ENCODE measurements at regions not wholly inside any gene's neighbourhood (a gene's known extent, or its start where the extent isn't known, plus 50 kb on each side); places are given as distances from the start of the nearest gene placed in this dataset.

DNA sequence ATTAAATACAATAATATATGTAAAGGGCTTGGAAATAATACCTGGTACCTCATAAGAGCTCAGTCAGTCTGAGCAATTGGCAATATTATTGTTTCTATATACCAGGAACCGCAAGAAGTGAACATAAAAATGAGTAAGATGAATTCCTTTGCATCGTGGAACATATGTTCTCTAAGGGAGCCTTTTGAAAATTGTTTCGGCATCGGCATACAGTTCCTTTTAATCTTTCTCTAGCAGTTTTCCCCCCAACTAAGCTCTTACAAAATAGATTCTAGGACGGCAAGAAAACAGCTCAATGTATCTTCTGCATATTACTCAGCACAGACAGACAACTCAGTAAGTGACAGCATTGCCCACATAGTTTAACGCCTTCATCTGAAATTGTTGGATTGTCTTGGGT, 426.6 kb upstream of the WWC1 start:
- no peak overlapping the region for H3K4ac ChIP-seq (ENCODE audit: low read depth in 1 of 2, low read length in 2 of 2)
- no peak overlapping the region for H2BK12ac ChIP-seq (ENCODE audit: low read length in 2 of 2)
- no peak overlapping the region for H3K4me3 ChIP-seq (ENCODE audit: insufficient read depth in 1 of 2, low read depth in 1 of 2, low read length in 2 of 2)
- H2BK5ac ChIP-seq (ENCODE audit: low read depth, low read length, poor library complexity, severe bottlenecking) = no peak overlapping the region
- H2AFZ ChIP-seq (ENCODE audit: low read depth, low read length) = no peak overlapping the region
- no peaks in the 10 kb centered on the region for H3K4me1 ChIP-seq (ENCODE audit: control insufficient read depth, insufficient read depth, low read depth, low read length)
- no peak overlapping the region for H2AK5ac ChIP-seq (ENCODE audit: low read length, severe bottlenecking)
- no peak overlapping the region for H4K8ac ChIP-seq (ENCODE audit: low read length)
- H3K18ac ChIP-seq (ENCODE audit: low read depth in 1 of 2, low read length in 2 of 2) = no peak overlapping the region
- no peak overlapping the region for H3K23ac ChIP-seq (ENCODE audit: low read length in 2 of 2)
- no peak overlapping the region for H4K91ac ChIP-seq (ENCODE audit: low read length)
- no peak overlapping the region for H3K9ac ChIP-seq (ENCODE audit: low read length)
- no peak overlapping the region for H2BK15ac ChIP-seq (ENCODE audit: low read depth, poor library complexity, severe bottlenecking)
- H3K4me2 ChIP-seq (ENCODE audit: low read length, poor library complexity, severe bottlenecking) = no peak overlapping the region
- WGBS = 92% methylated on average over 6 of the region's 6 CpGs
- peaks cover 4% of the 10 kb centered on the region for H3K9me3 ChIP-seq (ENCODE audit: control insufficient read depth, low read length)
- no peak overlapping the region for H3K27ac ChIP-seq (ENCODE audit: low read length, poor library complexity, severe bottlenecking)
- peaks cover 0 to 5% of the 10 kb centered on the region in 2 experiments for H3K36me3 ChIP-seq (ENCODE audit: control insufficient read depth in 1 of 2, insufficient read depth in 2 of 2, low read depth in 1 of 2, low read length in 2 of 2)
- no peak for DNase-seq
- H3K27me3 ChIP-seq (ENCODE audit: control insufficient read depth in 1 of 2, insufficient read depth in 1 of 2, low read length in 2 of 2) = no peaks in the 10 kb centered on the region
- no peak overlapping the region for H2BK120ac ChIP-seq (ENCODE audit: low read depth, low read length)
- H3K79me1 ChIP-seq (replicated peaks; ENCODE audit: low read length, poor library complexity, severe bottlenecking) = peaks cover 8% of the 10 kb centered on the region
- no peak overlapping the region for H3K14ac ChIP-seq (ENCODE audit: low read length in 2 of 2)

DNA sequence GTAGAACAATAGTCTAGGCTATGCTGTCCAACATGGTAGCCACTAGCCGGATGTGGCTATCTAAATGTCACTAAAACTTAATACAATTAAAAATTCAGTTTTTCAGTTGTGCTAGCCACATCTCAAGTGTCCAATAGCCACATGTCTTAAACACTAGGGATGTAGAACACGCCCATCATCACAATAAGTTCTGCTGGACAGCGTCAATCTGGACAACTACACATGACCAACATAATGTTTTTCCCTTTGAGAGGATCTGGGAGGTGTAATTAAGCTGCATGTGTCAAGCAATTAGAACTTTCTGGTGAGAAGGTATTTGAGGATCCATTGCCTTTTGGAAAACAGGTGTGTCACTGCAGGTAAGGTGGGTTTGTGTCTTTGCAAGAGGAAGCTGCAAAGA, 424.6 kb upstream of the WWC1 start:
- Histone ChIP-seq H2BK12ac (ENCODE audit: low read length in 2 of 2) (no peak overlapping the region), H2BK120ac (ENCODE audit: low read depth, low read length) (no peak overlapping the region), H3K9me3 (ENCODE audit: control insufficient read depth, low read length) (peaks cover 4% of the 10 kb centered on the region), H3K79me1 (replicated peaks; ENCODE audit: low read length, poor library complexity, severe bottlenecking) (peaks cover 3% of the 10 kb centered on the region), H3K36me3 (ENCODE audit: control insufficient read depth in 1 of 2, insufficient read depth in 2 of 2, low read depth in 1 of 2, low read length in 2 of 2) (no peaks in the 10 kb centered on the region), H2BK15ac (ENCODE audit: low read depth, poor library complexity, severe bottlenecking) (no peak overlapping the region), H3K14ac (ENCODE audit: low read length in 2 of 2) (no peak overlapping the region), H4K91ac (ENCODE audit: low read length) (no peak overlapping the region), H3K4ac (ENCODE audit: low read depth in 1 of 2, low read length in 2 of 2) (no peak overlapping the region), H4K8ac (ENCODE audit: low read length) (no peak overlapping the region), H3K27me3 (ENCODE audit: control insufficient read depth in 1 of 2, insufficient read depth in 1 of 2, low read length in 2 of 2) (no peaks in the 10 kb centered on the region), H3K4me1 (ENCODE audit: control insufficient read depth, insufficient read depth, low read depth, low read length) (no peaks in the 10 kb centered on the region), H3K4me2 (ENCODE audit: low read length, poor library complexity, severe bottlenecking) (no peak overlapping the region), H3K23ac (ENCODE audit: low read length in 2 of 2) (no peak overlapping the region), H2BK5ac (ENCODE audit: low read depth, low read length, poor library complexity, severe bottlenecking) (no peak overlapping the region), H3K9ac (ENCODE audit: low read length) (no peak overlapping the region), H3K27ac (ENCODE audit: low read length, poor library complexity, severe bottlenecking) (no peak overlapping the region), H2AFZ (ENCODE audit: low read depth, low read length) (no peak overlapping the region), H2AK5ac (ENCODE audit: low read length, severe bottlenecking) (no peak overlapping the region), H3K4me3 (ENCODE audit: insufficient read depth in 1 of 2, low read depth in 1 of 2, low read length in 2 of 2) (no peak overlapping the region), H3K18ac (ENCODE audit: low read depth in 1 of 2, low read length in 2 of 2) (no peak overlapping the region)
- WGBS = 80% methylated on average over 3 of the region's 3 CpGs
- no peak for DNase-seq

DNA sequence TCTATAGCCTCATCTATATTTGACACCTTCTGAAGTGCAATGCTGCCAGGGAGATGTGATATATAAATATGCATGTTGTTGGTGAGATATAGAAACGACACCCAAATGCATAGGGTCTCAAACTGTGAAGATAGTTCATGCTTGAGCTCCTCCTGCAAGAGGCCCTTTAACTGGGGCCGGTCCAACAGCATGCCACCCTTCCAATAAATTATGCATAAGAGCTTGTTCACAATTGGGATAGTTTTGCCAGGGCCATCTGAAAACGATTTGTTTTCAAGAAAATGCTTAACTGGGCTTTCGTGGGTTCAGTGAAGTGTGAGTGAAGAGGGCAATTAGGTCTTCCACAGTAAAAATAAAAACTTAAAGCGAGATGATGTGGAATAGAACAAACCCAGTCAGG, 424.2 kb upstream of the WWC1 start:
- Histone ChIP-seq H3K27ac (ENCODE audit: low read length, poor library complexity, severe bottlenecking) (no peak overlapping the region), H3K4me3 (ENCODE audit: insufficient read depth in 1 of 2, low read depth in 1 of 2, low read length in 2 of 2) (no peak overlapping the region), H2AK5ac (ENCODE audit: low read length, severe bottlenecking) (no peak overlapping the region), H3K9ac (ENCODE audit: low read length) (no peak overlapping the region), H3K36me3 (ENCODE audit: control insufficient read depth in 1 of 2, insufficient read depth in 2 of 2, low read depth in 1 of 2, low read length in 2 of 2) (no peaks in the 10 kb centered on the region), H2BK12ac (ENCODE audit: low read length in 2 of 2) (no peak overlapping the region), H3K4me1 (ENCODE audit: control insufficient read depth, insufficient read depth, low read depth, low read length) (peaks cover 3% of the 10 kb centered on the region), H2BK120ac (ENCODE audit: low read depth, low read length) (no peak overlapping the region), H3K18ac (ENCODE audit: low read depth in 1 of 2, low read length in 2 of 2) (no peak overlapping the region), H2AFZ (ENCODE audit: low read depth, low read length) (no peak overlapping the region), H3K27me3 (ENCODE audit: control insufficient read depth in 1 of 2, insufficient read depth in 1 of 2, low read length in 2 of 2) (no peaks in the 10 kb centered on the region), H3K23ac (ENCODE audit: low read length in 2 of 2) (no peak overlapping the region), H3K79me1 (replicated peaks; ENCODE audit: low read length, poor library complexity, severe bottlenecking) (peaks cover 3% of the 10 kb centered on the region), H3K9me3 (ENCODE audit: control insufficient read depth, low read length) (peaks cover 4% of the 10 kb centered on the region), H3K4me2 (ENCODE audit: low read length, poor library complexity, severe bottlenecking) (no peak overlapping the region), H4K91ac (ENCODE audit: low read length) (no peak overlapping the region), H2BK15ac (ENCODE audit: low read depth, poor library complexity, severe bottlenecking) (no peak overlapping the region), H3K14ac (ENCODE audit: low read length in 2 of 2) (no peak overlapping the region), H2BK5ac (ENCODE audit: low read depth, low read length, poor library complexity, severe bottlenecking) (no peak overlapping the region), H3K4ac (ENCODE audit: low read depth in 1 of 2, low read length in 2 of 2) (no peak overlapping the region), H4K8ac (ENCODE audit: low read length) (no peak overlapping the region)
- 84% methylated on average over 5 of the region's 5 CpGs for WGBS
- DNase-seq = no peak

DNA sequence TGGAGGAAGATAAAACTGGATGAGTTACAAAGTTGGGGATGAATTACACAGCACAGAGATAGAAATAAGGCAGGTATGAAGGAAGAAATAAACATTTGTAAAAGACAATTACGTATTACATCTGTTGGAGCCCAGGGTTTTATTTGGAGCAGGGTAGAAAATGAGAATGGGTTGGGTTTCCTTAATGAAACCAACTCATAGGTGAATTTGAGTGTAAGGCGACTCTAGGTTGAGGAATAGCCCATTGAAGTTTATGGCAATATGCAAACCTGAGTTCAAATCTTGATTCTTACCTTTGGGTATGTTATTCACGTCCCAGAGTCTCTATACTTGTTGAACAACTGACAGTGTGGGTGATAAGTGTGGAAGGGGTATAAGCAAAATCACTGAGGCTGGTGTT, 422.3 kb upstream of the WWC1 start:
- no peaks in the 10 kb centered on the region for H3K27me3 ChIP-seq (ENCODE audit: control insufficient read depth in 1 of 2, insufficient read depth in 1 of 2, low read length in 2 of 2)
- 78% methylated on average over 3 of the region's 3 CpGs for WGBS
- no peak overlapping the region for H2BK120ac ChIP-seq (ENCODE audit: low read depth, low read length)
- no peak overlapping the region for H3K4me3 ChIP-seq (ENCODE audit: insufficient read depth in 1 of 2, low read depth in 1 of 2, low read length in 2 of 2)
- no peak overlapping the region for H3K18ac ChIP-seq (ENCODE audit: low read depth in 1 of 2, low read length in 2 of 2)
- H4K8ac ChIP-seq (ENCODE audit: low read length) = no peak overlapping the region
- H2AFZ ChIP-seq (ENCODE audit: low read depth, low read length) = no peak overlapping the region
- no peak overlapping the region for H2AK5ac ChIP-seq (ENCODE audit: low read length, severe bottlenecking)
- H4K91ac ChIP-seq (ENCODE audit: low read length) = no peak overlapping the region
- no peak overlapping the region for H2BK15ac ChIP-seq (ENCODE audit: low read depth, poor library complexity, severe bottlenecking)
- no peak overlapping the region for H2BK5ac ChIP-seq (ENCODE audit: low read depth, low read length, poor library complexity, severe bottlenecking)
- H3K4me1 ChIP-seq (ENCODE audit: control insufficient read depth, insufficient read depth, low read depth, low read length) = peaks cover 4% of the 10 kb centered on the region
- H3K4me2 ChIP-seq (ENCODE audit: low read length, poor library complexity, severe bottlenecking) = no peak overlapping the region
- H3K23ac ChIP-seq (ENCODE audit: low read length in 2 of 2) = no peak overlapping the region
- no peak overlapping the region for H3K9ac ChIP-seq (ENCODE audit: low read length)
- H2BK12ac ChIP-seq (ENCODE audit: low read length in 2 of 2) = no peak overlapping the region
- DNase-seq = no peak
- no peak overlapping the region for H3K4ac ChIP-seq (ENCODE audit: low read depth in 1 of 2, low read length in 2 of 2)
- no peak overlapping the region for H3K27ac ChIP-seq (ENCODE audit: low read length, poor library complexity, severe bottlenecking)
- peaks cover 4% of the 10 kb centered on the region for H3K9me3 ChIP-seq (ENCODE audit: control insufficient read depth, low read length)
- peaks cover 7% of the 10 kb centered on the region for H3K79me1 ChIP-seq (replicated peaks; ENCODE audit: low read length, poor library complexity, severe bottlenecking)
- H3K36me3 ChIP-seq (ENCODE audit: control insufficient read depth in 1 of 2, insufficient read depth in 2 of 2, low read depth in 1 of 2, low read length in 2 of 2) = no peaks in the 10 kb centered on the region
- H3K14ac ChIP-seq (ENCODE audit: low read length in 2 of 2) = no peak overlapping the region
